ENCODE measurements at regions not wholly inside any gene's neighbourhood (a gene's known extent, or its start where the extent isn't known, plus 50 kb on each side); places are given as distances from the start of the nearest gene placed in this dataset.

- TF ChIP-seq EZH2 (optimal IDR thresholded peaks at IDR 0.05; ENCODE audit: low read depth, low read length) (no peak), CTCF (IDR thresholded peaks at IDR 0.05; ENCODE audit: low read length) (no peak), EZH2phosphoT487 (IDR thresholded peaks at IDR 0.05; ENCODE audit: low read length) (no peak)
Observed at GRCh38 chr11:111026241-111026640, 219.3 kb upstream of the POU2AF2 start.

All from MM.1S (cell line).